HepG2 (cell line): ENCODE measurements at regions not wholly inside any gene's neighbourhood (a gene's known extent, or its start where the extent isn't known, plus 50 kb on each side); places are given as distances from the start of the nearest gene placed in this dataset.

Experiments
- CREB3 ChIP-seq: sonication (generic); formaldehyde crosslinking; IDR thresholded peaks from 2 replicates; pipeline ENCODE4 v1.5.0; 2020; ENCODE audit warnings: missing genetic modification reagents
- CREM ChIP-seq, 2 experiments: sonication (generic) in 1 of 2; formaldehyde crosslinking in 1 of 2; IDR thresholded peaks; 2 replicates each; pipeline versions ENCODE4 v1.4.0 to v1.6.1; 2016 to 2020; ENCODE audit warnings: antibody characterized with exemption in 1 of 2, mild to moderate bottlenecking in 1 of 2, missing genetic modification reagents in 1 of 2
- FOXJ3 ChIP-seq: sonication (generic); formaldehyde crosslinking; IDR thresholded peaks from 2 replicates; pipeline ENCODE4 v1.4.0; 2020; ENCODE audit warnings: missing genetic modification reagents, mild to moderate bottlenecking, borderline replicate concordance
- KAT7 ChIP-seq: IDR thresholded peaks from 2 replicates; pipeline ENCODE4 v1.6.1; 2018; ENCODE audit warnings: borderline replicate concordance, missing compliant biosample characterization
- NFYB ChIP-seq: sonication (generic); formaldehyde crosslinking; IDR thresholded peaks from 2 replicates; pipeline ENCODE4 v1.4.0; 2020; ENCODE audit warnings: missing genetic modification reagents
- NR2F6 ChIP-seq, 2 experiments: IDR thresholded peaks; 2 replicates each; pipeline ENCODE4 v1.6.1; 2016; ENCODE audit warnings: antibody characterized with exemption in 1 of 2, mild to moderate bottlenecking in 1 of 2
- ONECUT2 ChIP-seq: sonication (generic); formaldehyde crosslinking; IDR thresholded peaks from 2 replicates; pipeline ENCODE4 v1.4.0; 2020; ENCODE audit warnings: missing genetic modification reagents
- PCBP2 ChIP-seq: fragments of 200-400 bp; formaldehyde crosslinking; optimal IDR thresholded peaks from 2 replicates; pipeline ENCODE3; 2018; ENCODE audit warnings: low read length, low read depth; ENCODE audit not compliant: poor library complexity, severe bottlenecking
- RBAK ChIP-seq: sonication (generic); formaldehyde crosslinking; IDR thresholded peaks from 2 replicates; pipeline ENCODE4 v1.5.1; 2020; ENCODE audit warnings: mild to moderate bottlenecking, missing genetic modification reagents
- REPIN1 ChIP-seq: sonication (generic); formaldehyde crosslinking; IDR thresholded peaks from 2 replicates; pipeline ENCODE4 v1.8.0; 2022; ENCODE audit warnings: missing genetic modification reagents, low read depth, mild to moderate bottlenecking, borderline replicate concordance
- SNAI1 ChIP-seq: sonication (generic); formaldehyde crosslinking; IDR thresholded peaks from 2 replicates; pipeline ENCODE4 v1.5.0; 2020; ENCODE audit warnings: mild to moderate bottlenecking, missing genetic modification reagents, borderline replicate concordance
- TARDBP ChIP-seq: sonication (generic); formaldehyde crosslinking; IDR thresholded peaks from 2 replicates; pipeline ENCODE4 v1.8.0; 2022; ENCODE audit warnings: mild to moderate bottlenecking, missing genetic modification reagents
- TCF12 ChIP-seq, 2 experiments: fragments of 450-650 bp in 1 of 2; sonication (generic) in 1 of 2; formaldehyde crosslinking in 1 of 2; IDR thresholded peaks; 2 replicates each; pipeline versions ENCODE4 v1.6.1 to v1.8.0; 2017 to 2022; ENCODE audit warnings: antibody characterized with exemption in 1 of 2, mild to moderate bottlenecking in 1 of 2, missing genetic modification reagents in 1 of 2, moderate library complexity in 1 of 2
- TIGD3 ChIP-seq: sonication (generic); formaldehyde crosslinking; IDR thresholded peaks from 2 replicates; pipeline ENCODE4 v1.5.1; 2020; ENCODE audit warnings: mild to moderate bottlenecking, missing genetic modification reagents, borderline replicate concordance
- ZBTB38 ChIP-seq: sonication (generic); formaldehyde crosslinking; IDR thresholded peaks from 2 replicates; pipeline ENCODE4 v1.5.1; 2020; ENCODE audit warnings: mild to moderate bottlenecking, missing genetic modification reagents
- ZBTB43 ChIP-seq: sonication (generic); formaldehyde crosslinking; conservative IDR thresholded peaks from 2 replicates; pipeline ENCODE4 v1.4.0; 2020; ENCODE audit warnings: missing genetic modification reagents
- ZNF264 ChIP-seq: sonication (generic); formaldehyde crosslinking; IDR thresholded peaks from 2 replicates; pipeline ENCODE4 v1.4.0; 2020; ENCODE audit warnings: missing genetic modification reagents
- ZNF292 ChIP-seq: sonication (generic); formaldehyde crosslinking; IDR thresholded peaks from 2 replicates; pipeline ENCODE4 v1.8.1; 2022; ENCODE audit warnings: mild to moderate bottlenecking, low read depth, missing genetic modification reagents, borderline replicate concordance
- ZNF543 ChIP-seq: sonication (generic); formaldehyde crosslinking; IDR thresholded peaks from 2 replicates; pipeline ENCODE4 v1.4.0; 2020; ENCODE audit warnings: mild to moderate bottlenecking, missing genetic modification reagents
- ZNF703 ChIP-seq: sonication (generic); formaldehyde crosslinking; IDR thresholded peaks from 2 replicates; pipeline ENCODE4 v1.5.1; 2020; ENCODE audit warnings: missing genetic modification reagents, mild to moderate bottlenecking, moderate library complexity, borderline replicate concordance
- TF ChIP-seq, protein P1 (sequence below): IDR thresholded peaks from 2 replicates; pipeline ENCODE4 v1.6.1; 2018; ENCODE audit warnings: missing genetic modification reagents
- TF ChIP-seq, protein P2 (sequence below): sonication (generic); formaldehyde crosslinking; IDR thresholded peaks from 2 replicates; pipeline ENCODE4 v1.4.0; 2020; ENCODE audit warnings: missing genetic modification reagents

DNA sequence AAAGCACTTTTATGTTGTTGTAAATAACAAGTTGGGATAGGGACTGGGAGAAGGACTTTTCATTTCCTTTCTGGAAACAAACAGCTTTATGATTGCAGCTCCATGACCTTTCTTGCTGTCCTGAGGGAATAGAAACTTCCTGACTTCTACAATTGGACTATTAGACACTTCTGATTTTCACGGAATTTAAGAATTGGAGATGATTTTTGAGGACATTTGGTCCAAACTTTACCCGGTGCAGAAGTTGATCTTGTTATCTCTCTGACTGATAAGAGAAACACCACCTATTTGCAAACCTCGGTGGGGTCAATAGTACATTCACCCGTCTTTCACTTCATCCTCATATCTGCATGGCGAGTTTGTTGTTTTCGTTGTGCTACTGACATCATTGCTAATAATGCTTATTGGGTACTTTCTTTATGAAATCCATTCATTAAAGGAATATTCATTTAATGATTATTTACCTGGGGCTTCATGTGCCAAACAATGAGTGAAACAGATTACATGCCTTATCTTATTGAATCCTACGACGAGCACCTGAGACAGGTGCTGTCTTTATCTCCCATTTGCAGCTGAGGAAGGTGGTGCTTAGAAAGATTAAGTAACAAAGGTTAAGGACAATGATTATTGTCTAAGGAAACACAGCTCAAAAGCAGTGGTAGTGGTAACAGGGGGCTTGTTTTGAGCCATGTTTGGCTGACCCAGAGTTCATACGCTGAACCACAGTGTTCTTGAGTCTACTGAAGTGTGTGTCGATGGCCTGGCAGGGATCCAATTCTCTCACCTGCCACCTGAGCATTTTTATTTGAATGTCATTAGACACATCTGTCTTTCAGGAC lies 176.9 kb upstream of the FAM20A start (continued):
- TF ChIP-seq REPIN1 (CRISPR knock-in tag) (no peak; the same call in 1 of the 2 replicates), TARDBP (CRISPR knock-in tag) (0 out of 2 replicates have a peak, but pooled peaks have one; percentile 0), NR2F6 (IDR thresholded peaks at IDR 0.05) (peak; percentile 45; the same call in 1 of the 2 replicates), NR2F6 (CRISPR knock-in tag; IDR thresholded peaks at IDR 0.05) (peak; percentile 71), NFYB (CRISPR knock-in tag) (no peak), TCF12 (IDR thresholded peaks at IDR 0.05) (no peak), TCF12 (CRISPR knock-in tag; IDR thresholded peaks at IDR 0.05) (0 out of 2 replicates have a peak, but pooled peaks have one; percentile 50), ZBTB43 (CRISPR knock-in tag) (peak; percentile 38; the same call in 1 of the 2 replicates), ZBTB38 (peak; percentile 71; the same call in 1 of the 2 replicates), SNAI1 (CRISPR knock-in tag) (0 out of 2 replicates have a peak, but pooled peaks have one; percentile 30), ZNF703 (CRISPR knock-in tag) (no peak), ZNF264 (CRISPR knock-in tag) (0 out of 2 replicates have a peak, but pooled peaks have one; percentile 5), KAT7 (CRISPR knock-in tag) (peak; percentile 40; the same call in 1 of the 2 replicates), FOXJ3 (peak; percentile 37; the same call in 1 of the 2 replicates), ZNF543 (CRISPR knock-in tag) (no peak), PCBP2 (no peak), CREB3 (CRISPR knock-in tag) (0 out of 2 replicates have a peak, but pooled peaks have one; percentile 25), ZNF292 (CRISPR knock-in tag) (0 out of 2 replicates have a peak, but pooled peaks have one; percentile 15), TIGD3 (CRISPR knock-in tag) (no peak), RBAK (CRISPR knock-in tag) (no peak), CREM (IDR thresholded peaks at IDR 0.05) (peak; percentile 79), CREM (CRISPR knock-in tag; IDR thresholded peaks at IDR 0.05) (no peak), ONECUT2 (peak; percentile 47; the same call in 1 of the 2 replicates)
- TF ChIP-seq, protein P1, sequence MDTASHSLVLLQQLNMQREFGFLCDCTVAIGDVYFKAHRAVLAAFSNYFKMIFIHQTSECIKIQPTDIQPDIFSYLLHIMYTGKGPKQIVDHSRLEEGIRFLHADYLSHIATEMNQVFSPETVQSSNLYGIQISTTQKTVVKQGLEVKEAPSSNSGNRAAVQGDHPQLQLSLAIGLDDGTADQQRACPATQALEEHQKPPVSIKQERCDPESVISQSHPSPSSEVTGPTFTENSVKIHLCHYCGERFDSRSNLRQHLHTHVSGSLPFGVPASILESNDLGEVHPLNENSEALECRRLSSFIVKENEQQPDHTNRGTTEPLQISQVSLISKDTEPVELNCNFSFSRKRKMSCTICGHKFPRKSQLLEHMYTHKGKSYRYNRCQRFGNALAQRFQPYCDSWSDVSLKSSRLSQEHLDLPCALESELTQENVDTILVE (CRISPR knock-in tag), result no peak; the same call in 1 of the 2 replicates
- TF ChIP-seq, protein P2, sequence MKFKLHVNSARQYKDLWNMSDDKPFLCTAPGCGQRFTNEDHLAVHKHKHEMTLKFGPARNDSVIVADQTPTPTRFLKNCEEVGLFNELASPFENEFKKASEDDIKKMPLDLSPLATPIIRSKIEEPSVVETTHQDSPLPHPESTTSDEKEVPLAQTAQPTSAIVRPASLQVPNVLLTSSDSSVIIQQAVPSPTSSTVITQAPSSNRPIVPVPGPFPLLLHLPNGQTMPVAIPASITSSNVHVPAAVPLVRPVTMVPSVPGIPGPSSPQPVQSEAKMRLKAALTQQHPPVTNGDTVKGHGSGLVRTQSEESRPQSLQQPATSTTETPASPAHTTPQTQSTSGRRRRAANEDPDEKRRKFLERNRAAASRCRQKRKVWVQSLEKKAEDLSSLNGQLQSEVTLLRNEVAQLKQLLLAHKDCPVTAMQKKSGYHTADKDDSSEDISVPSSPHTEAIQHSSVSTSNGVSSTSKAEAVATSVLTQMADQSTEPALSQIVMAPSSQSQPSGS (CRISPR knock-in tag), result peak; percentile 17; the same call in 1 of the 2 replicates
